ENCODE measurements at regions not wholly inside any gene's neighbourhood (a gene's known extent, or its start where the extent isn't known, plus 50 kb on each side); places are given as distances from the start of the nearest gene placed in this dataset.

- H3K9me1 ChIP-seq (ENCODE audit: insufficient read depth, low read length), result no peaks in the 10 kb centered on the region
- H3K23ac ChIP-seq (ENCODE audit: low read depth, low read length), result no peak overlapping the region
- no peaks in the 10 kb centered on the region for H4K20me1 ChIP-seq (ENCODE audit: insufficient read depth, low read length)
- H3K27me3 ChIP-seq (ENCODE audit: control insufficient read depth, insufficient read depth, low read length), result no peaks in the 10 kb centered on the region
- DNase-seq, result no peak
- no peak overlapping the region for H3K4me2 ChIP-seq (ENCODE audit: low read depth, low read length)
- H4K5ac ChIP-seq (ENCODE audit: low read depth, low read length), result no peak overlapping the region
- no peak overlapping the region for H3K14ac ChIP-seq (replicated peaks; ENCODE audit: low read depth, low read length)
- H3K79me1 ChIP-seq (ENCODE audit: low read depth in 1 of 2, low read length in 2 of 2), result no peaks in the 10 kb centered on the region
- H3K4ac ChIP-seq (ENCODE audit: low read depth, low read length), result no peak overlapping the region
- H4K8ac ChIP-seq (ENCODE audit: low read depth in 2 of 2, low read length in 2 of 2), result no peak overlapping the region
- no TSS peak for BruUV-seq (replicated peaks)
- no CpG with 5 or more reads among the region's 2 CpGs for WGBS, 2 experiments (ENCODE audit: extremely low coverage in 2 of 2, insufficient read length in 1 of 2)
- no peaks in the 10 kb centered on the region for H3K4me1 ChIP-seq (ENCODE audit: control insufficient read depth, insufficient read depth, low read length)
- TF ChIP-seq RCOR1 (IDR thresholded peaks at IDR 0.05; ENCODE audit: insufficient replicate concordance, low read length), result no peak
- no peak for TF ChIP-seq SMC3 (IDR thresholded peaks at IDR 0.05; ENCODE audit: low read depth, low read length)
- TF ChIP-seq MAFK (IDR thresholded peaks at IDR 0.05; ENCODE audit: low read depth, low read length), result no peak
- TF ChIP-seq POLR2A (IDR thresholded peaks at IDR 0.05; ENCODE audit: low read depth, low read length), result no peak
- no peak for TF ChIP-seq RFX5 (IDR thresholded peaks at IDR 0.05; ENCODE audit: low read depth, low read length)
- TF ChIP-seq MAZ (IDR thresholded peaks at IDR 0.05; ENCODE audit: borderline replicate concordance, low read depth, low read length), result no peak
- no peak for TF ChIP-seq CHD1 (IDR thresholded peaks at IDR 0.05; ENCODE audit: low read depth, low read length)
- TF ChIP-seq NFE2L2 (IDR thresholded peaks at IDR 0.05; ENCODE audit: low read depth, low read length), result no peak
- no peak overlapping the region for H4K91ac ChIP-seq (ENCODE audit: insufficient read depth, low read depth, low read length)
- in situ Hi-C loops (cut with MboI; ENCODE audit: low sequenced_read_pairs) (no loop called here), dilution Hi-C loops (cut with HindIII; ENCODE audit: low sequenced_read_pairs, unreplicated experiment) (no loop called here), intact Hi-C loops (cut with micrococcal nuclease) (no loop called here)
- H2BK15ac ChIP-seq (ENCODE audit: low read depth, low read length), result no peak overlapping the region
- H2BK20ac ChIP-seq (ENCODE audit: low read depth, low read length), result no peak overlapping the region
- H2BK120ac ChIP-seq (ENCODE audit: low read depth, low read length), result no peak overlapping the region
- CTCF ChIA-PET, result no interaction called here
- no peak overlapping the region for H2AK9ac ChIP-seq (replicated peaks; ENCODE audit: low read depth, low read length, poor library complexity)
- H3K4me3 ChIP-seq (ENCODE audit: insufficient read depth, low read depth, low read length), result no peak overlapping the region
- H2AK5ac ChIP-seq (ENCODE audit: low read depth, low read length), result no peak overlapping the region
- ATAC-seq (ENCODE audit: low read depth), result no peak
- no peaks in the 10 kb centered on the region for H3K36me3 ChIP-seq (ENCODE audit: control insufficient read depth, insufficient read depth, low read length)
- H3K9me3 ChIP-seq (ENCODE audit: control insufficient read depth, insufficient read depth, low read length), result 0 out of 2 replicates have a peak, but pooled peaks cover 2% of the 10 kb centered on the region
- H3K18ac ChIP-seq (ENCODE audit: low read depth, low read length), result no peak overlapping the region
- H3K56ac ChIP-seq (ENCODE audit: extremely low read depth, insufficient read depth, low read length), result no peak overlapping the region
- H2BK5ac ChIP-seq (ENCODE audit: low read depth, low read length, poor library complexity, severe bottlenecking), result no peak overlapping the region
- no peak overlapping the region for H2AFZ ChIP-seq (replicated peaks; ENCODE audit: low read length, poor library complexity)
- POLR2A ChIA-PET (ENCODE audit: unreplicated experiment), result interaction anchor here (0.7 kb wide), 1 partner anchor 449 kb away, joined by 3 read pairs; no protein-coding TSS in a partner anchor
- no peak overlapping the region for H3K9ac ChIP-seq (ENCODE audit: low read depth, low read length)
- H3K27ac ChIP-seq (ENCODE audit: insufficient read depth, low read length), result no peak overlapping the region
These were observed 157.6 kb downstream of the ACTL7B start for GRCh38 chr9:108698231-108698630.
